HCT116 (cell line): ENCODE measurements at regions not wholly inside any gene's neighbourhood (a gene's known extent, or its start where the extent isn't known, plus 50 kb on each side); places are given as distances from the start of the nearest gene placed in this dataset.

Experiments
- ATAC-seq: fragments of 200-7000 bp; cut with Tn5 transposase; 2 replicates; pipeline ENCODE4 v1.9.1; 2020; ENCODE audit warnings: mild to moderate bottlenecking, moderate library complexity
- BruUV-seq: library from RNA; stranded (reverse); fragments of 400-500 nt; replicated peaks from 2 replicates; lab custom pipeline; 2021; lab: Mats Ljungman, UMichigan
- CTCF ChIA-PET: fragments of 300-600 bp; sonication (Branson Sonifier 250); formaldehyde crosslinking; loops from one replicate; lab custom pipeline; 2021; ENCODE audit warnings: antibody characterized with exemption; lab: Charles Lee
- POLR2A ChIA-PET: fragments of 300-600, 350-600 bp; sonication (Branson Sonifier 250); formaldehyde crosslinking; loops from one replicate; lab custom pipeline; 2021; ENCODE audit warnings: antibody characterized with exemption; lab: Charles Lee
- RAD21 ChIA-PET, 2 experiments: fragments of 300-600 bp; sonication (Branson Sonifier 250); formaldehyde crosslinking; loops; one replicate each; lab custom pipeline; 2023; ENCODE audit warnings: low total read pairs in 2 of 2; ENCODE audit not compliant: uncharacterized antibody in 2 of 2, unreplicated experiment in 2 of 2, low non-redundant PET in 1 of 2; lab: Charles Lee
- DNase-seq: peaks from one replicate; pipeline ENCODE4 v3.0.0-alpha.2; 2010; ENCODE audit warnings: low read depth, low spot score
- H2AFZ ChIP-seq: fragments of 200-600 bp; shearing (Covaris generic), sonication (generic); 2 replicates; pipeline ENCODE4 v1.6.1; 2017; ENCODE audit warnings: low read depth, mixed run types, mixed read lengths, antibody characterized with exemption, low read length; ENCODE audit not compliant: poor library complexity, severe bottlenecking
- H3K27ac ChIP-seq: 2 replicates; pipeline ENCODE4 v1.5.1; 2012; ENCODE audit warnings: low read depth, low read length
- H3K27me3 ChIP-seq: fragments of 200-600 bp; sonication (generic); 2 replicates; pipeline ENCODE4 v1.6.1; 2016; ENCODE audit warnings: mixed run types, low read length, mixed read lengths; ENCODE audit not compliant: insufficient read depth
- H3K36me3 ChIP-seq, 2 experiments: fragments of 200-500 bp in 1 of 2; fragments of 200-600 bp in 1 of 2; sonication (Bioruptor generic) in 1 of 2; sonication (generic) in 1 of 2; 2 replicates each; pipeline versions ENCODE4 v1.5.1 to v1.6.1; 2014 to 2016; ENCODE audit warnings: low read length in 2 of 2, inconsistent platforms in 1 of 2, mixed read lengths in 1 of 2, mixed run types in 1 of 2; ENCODE audit not compliant: insufficient read depth in 2 of 2, control insufficient read depth in 1 of 2
- H3K4me1 ChIP-seq, 2 experiments: fragments of 200-600 bp in 1 of 2; sonication (generic) in 1 of 2; 2 replicates each; pipeline versions ENCODE4 v1.5.1 to v1.6.1; 2012 to 2017; ENCODE audit warnings: low read length in 2 of 2, inconsistent platforms in 1 of 2, mild to moderate bottlenecking in 1 of 2, mixed read lengths in 1 of 2, mixed run types in 1 of 2, moderate library complexity in 1 of 2; ENCODE audit not compliant: insufficient read depth in 2 of 2, control insufficient read depth in 1 of 2
- H3K4me2 ChIP-seq: fragments of 200-600 bp; sonication (generic); 2 replicates; pipeline ENCODE4 v1.6.1; 2017; ENCODE audit warnings: mixed run types, low read length, mixed read lengths
- H3K4me3 ChIP-seq, 2 experiments: fragments of 200-600 bp in 1 of 2; sonication (generic) in 1 of 2; replicated peaks in 1 of 2; 2 replicates each; pipeline ENCODE4 v1.5.1; 2011 to 2016; ENCODE audit warnings: low read length in 2 of 2, control low read depth in 1 of 2, low read depth in 1 of 2, mild to moderate bottlenecking in 1 of 2, mixed read lengths in 1 of 2, mixed run types in 1 of 2
- H3K79me2 ChIP-seq: fragments of 200-600 bp; sonication (generic); 2 replicates; pipeline ENCODE4 v1.6.1; 2017; ENCODE audit warnings: mild to moderate bottlenecking, mixed run types, low read length, moderate library complexity, mixed read lengths; ENCODE audit not compliant: insufficient read depth
- H3K9ac ChIP-seq: fragments of 200-600 bp; sonication (generic); 2 replicates; pipeline ENCODE4 v1.6.1; 2016; ENCODE audit warnings: low read length, mixed read lengths
- H3K9me2 ChIP-seq: fragments of 200-600 bp; sonication (generic), shearing (Covaris generic); 2 replicates; pipeline ENCODE4 v1.6.1; 2017; ENCODE audit warnings: mixed run types, mild to moderate bottlenecking, moderate library complexity; ENCODE audit not compliant: insufficient read depth
- H3K9me3 ChIP-seq, 2 experiments: fragments of 200-500 bp in 1 of 2; fragments of 200-600 bp in 1 of 2; sonication (Bioruptor generic) in 1 of 2; sonication (generic) in 1 of 2; 2 replicates each; pipeline ENCODE4 v1.6.1; 2014 to 2017; ENCODE audit warnings: low read length in 2 of 2, mixed read lengths in 2 of 2, inconsistent platforms in 1 of 2, low read depth in 1 of 2, mild to moderate bottlenecking in 1 of 2, mixed run types in 1 of 2, moderate library complexity in 1 of 2; ENCODE audit not compliant: control insufficient read depth in 1 of 2, insufficient read depth in 1 of 2
- H4K20me1 ChIP-seq: fragments of 200-600 bp; sonication (generic), shearing (Covaris generic); 2 replicates; pipeline ENCODE4 v1.6.1; 2017; ENCODE audit warnings: mixed run types, mild to moderate bottlenecking, moderate library complexity; ENCODE audit not compliant: insufficient read depth
- CTCF ChIP-seq, 3 experiments: fragments of 200-600 bp in 1 of 3; sonication (generic) in 1 of 3; IDR thresholded peaks in 2 of 3; conservative IDR thresholded peaks in 1 of 3; 2 replicates each; pipeline ENCODE4 v1.5.1; 2012 to 2017; ENCODE audit warnings: low read depth in 2 of 3, low read length in 2 of 3, antibody characterized with exemption in 1 of 3, borderline replicate concordance in 1 of 3, control low read depth in 1 of 3, mild to moderate bottlenecking in 1 of 3, mixed read lengths in 1 of 3, mixed run types in 1 of 3, moderate library complexity in 1 of 3; ENCODE audit not compliant: insufficient read depth in 1 of 3
- EZH2phosphoT487 ChIP-seq: fragments of 200-600 bp; IDR thresholded peaks from 2 replicates; pipeline ENCODE4 v1.6.1; 2018; ENCODE audit warnings: antibody characterized with exemption, borderline replicate concordance
- TCF7L2 ChIP-seq: IDR thresholded peaks from 2 replicates; pipeline ENCODE4 v1.7.0; 2011; ENCODE audit warnings: borderline replicate concordance, inconsistent platforms; ENCODE audit not compliant: insufficient read depth, insufficient read length; ENCODE audit errors: extremely low read depth
- intact Hi-C: fragments of 100-400 bp; cut with micrococcal nuclease; formaldehyde crosslinking; loops from 2 replicates; pipeline ENCODE4 v1.10.0; 2022
- TF ChIP-seq, protein P1 (sequence below): IDR thresholded peaks from 2 replicates; pipeline ENCODE4 v1.6.1; 2011; ENCODE audit warnings: mild to moderate bottlenecking, low read length, moderate library complexity; ENCODE audit not compliant: insufficient replicate concordance; ENCODE audit errors: extremely low read depth

- TF ChIP-seq, protein P1, sequence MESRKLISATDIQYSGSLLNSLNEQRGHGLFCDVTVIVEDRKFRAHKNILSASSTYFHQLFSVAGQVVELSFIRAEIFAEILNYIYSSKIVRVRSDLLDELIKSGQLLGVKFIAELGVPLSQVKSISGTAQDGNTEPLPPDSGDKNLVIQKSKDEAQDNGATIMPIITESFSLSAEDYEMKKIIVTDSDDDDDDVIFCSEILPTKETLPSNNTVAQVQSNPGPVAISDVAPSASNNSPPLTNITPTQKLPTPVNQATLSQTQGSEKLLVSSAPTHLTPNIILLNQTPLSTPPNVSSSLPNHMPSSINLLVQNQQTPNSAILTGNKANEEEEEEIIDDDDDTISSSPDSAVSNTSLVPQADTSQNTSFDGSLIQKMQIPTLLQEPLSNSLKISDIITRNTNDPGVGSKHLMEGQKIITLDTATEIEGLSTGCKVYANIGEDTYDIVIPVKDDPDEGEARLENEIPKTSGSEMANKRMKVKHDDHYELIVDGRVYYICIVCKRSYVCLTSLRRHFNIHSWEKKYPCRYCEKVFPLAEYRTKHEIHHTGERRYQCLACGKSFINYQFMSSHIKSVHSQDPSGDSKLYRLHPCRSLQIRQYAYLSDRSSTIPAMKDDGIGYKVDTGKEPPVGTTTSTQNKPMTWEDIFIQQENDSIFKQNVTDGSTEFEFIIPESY = no peak
- TF ChIP-seq TCF7L2 = no peak
- Histone ChIP-seq H2AFZ (no peak overlapping the region), H3K4me1 (no peaks in the 10 kb centered on the region), H3K4me2 (no peak overlapping the region), H3K9me3 (no peaks in the 10 kb centered on the region), H3K79me2 (0 out of 2 replicates have a peak, but pooled peaks cover 4% of the 10 kb centered on the region), H3K36me3 (no peaks in the 10 kb centered on the region), H3K27me3 (no peaks in the 10 kb centered on the region), H3K27ac (no peak overlapping the region), H3K4me3 (no peak overlapping the region), H4K20me1 (no peaks in the 10 kb centered on the region), H3K9ac (no peak overlapping the region), H3K9me2 (no peaks in the 10 kb centered on the region)
- ATAC-seq (no peak), DNase-seq (no peak)
- ChIA-PET POLR2A (no interaction called here), RAD21 (interaction anchor here in 1 of 2 experiments (0.6 kb wide), 1 partner anchor 225 kb away, joined by 3 read pairs; no protein-coding TSS in a partner anchor), CTCF (no interaction called here)
- BruUV-seq = no TSS peak
- intact Hi-C loops = no loop called here
Observed at GRCh38 chr14:71551291-71551950, 380.8 kb upstream of the RGS6 start.

DNA sequence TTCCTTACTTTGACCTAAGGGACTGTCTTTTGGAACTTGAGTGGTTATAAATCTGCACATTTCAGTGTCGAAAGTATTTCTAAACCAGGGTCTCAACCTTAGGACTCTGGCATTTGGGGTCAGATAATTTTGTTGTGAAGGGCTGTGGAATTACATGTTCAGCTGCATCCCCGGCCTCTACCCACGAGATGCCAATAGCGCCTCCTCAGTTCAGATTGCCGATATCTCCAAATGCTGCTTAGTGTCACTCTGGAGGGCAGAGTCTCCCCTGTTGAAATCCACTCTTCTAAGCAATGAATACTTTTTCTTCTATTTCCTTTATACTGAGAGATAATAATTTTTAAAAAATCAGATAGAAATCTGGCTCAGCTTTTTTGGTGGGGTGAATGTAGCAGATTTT, 379.4 kb upstream of the RGS6 start:
- H3K27me3 ChIP-seq = no peaks in the 10 kb centered on the region
- intact Hi-C loops = no loop called here
- no TSS peak for BruUV-seq
- TF ChIP-seq EZH2phosphoT487 = no peak
- 0 out of 6 replicates have a peak, but pooled peaks of 2 of the 3 experiments have one; percentile 7 to 12 for TF ChIP-seq CTCF (IDR thresholded peaks at IDR 0.05 in 2 of 3, conservative IDR thresholded peaks at IDR 0.05 in 1 of 3; ENCODE audit: borderline replicate concordance in 1 of 3, insufficient read depth in 1 of 3, low read depth in 2 of 3, low read length in 2 of 3)
- POLR2A ChIA-PET = no interaction called here
- no peaks in the 10 kb centered on the region for H3K79me2 ChIP-seq
- no peaks in the 10 kb centered on the region for H3K36me3 ChIP-seq
- no peak overlapping the region for H3K4me3 ChIP-seq
- no peak overlapping the region for H3K9ac ChIP-seq
- H3K9me3 ChIP-seq = no peaks in the 10 kb centered on the region
- H3K4me2 ChIP-seq = no peak overlapping the region
- ATAC-seq = no peak
- DNase-seq = no peak
- no peaks in the 10 kb centered on the region for H3K9me2 ChIP-seq
- H4K20me1 ChIP-seq = no peaks in the 10 kb centered on the region
- no peak overlapping the region for H3K27ac ChIP-seq
- RAD21 ChIA-PET = no interaction called here
- CTCF ChIA-PET = no interaction called here
- H3K4me1 ChIP-seq = no peaks in the 10 kb centered on the region
- H2AFZ ChIP-seq = no peak overlapping the region
